ENCODE measurements at regions not wholly inside any gene's neighbourhood (a gene's known extent, or its start where the extent isn't known, plus 50 kb on each side); places are given as distances from the start of the nearest gene placed in this dataset.

DNA sequence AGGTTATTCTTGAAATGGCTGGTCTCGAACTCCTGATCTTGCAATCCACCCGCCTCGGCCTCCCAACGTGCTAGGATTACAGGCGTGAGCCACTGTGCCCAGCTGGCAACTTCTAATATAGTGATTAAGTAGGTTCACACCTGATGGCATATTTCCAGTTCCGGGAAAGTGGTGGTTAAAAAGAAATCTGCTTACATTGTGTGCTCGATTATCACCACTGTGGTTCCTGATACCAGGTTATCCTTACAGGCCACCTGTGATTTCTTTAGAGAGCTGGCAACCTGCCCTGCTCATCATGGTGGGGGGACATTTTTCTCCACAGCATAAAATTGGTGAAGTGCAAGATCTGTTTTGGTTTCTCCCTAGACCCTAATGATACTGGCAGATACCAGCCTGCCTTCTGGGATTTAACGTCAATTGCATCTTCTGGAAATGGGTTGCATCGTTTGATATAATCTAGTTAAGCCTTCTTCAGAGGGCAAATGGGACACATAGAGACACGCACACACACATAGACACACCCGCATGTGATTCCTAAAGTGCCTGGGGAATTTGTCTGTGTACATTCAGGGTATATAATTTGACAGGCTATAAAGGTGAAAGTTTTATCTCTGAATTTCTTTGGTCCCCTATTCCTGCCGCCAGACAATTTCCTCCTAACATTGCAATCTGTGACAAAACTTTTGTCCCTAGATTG, 49.7 kb upstream of the CITED2 start:
- no peak for DNase-seq

Data from CD4-positive, alpha-beta T cell treated with Interleukin-21 for 1 hour (primary cell).